Testis (tissue), 2 donors: ENCODE measurements at regions not wholly inside any gene's neighbourhood (a gene's known extent, or its start where the extent isn't known, plus 50 kb on each side); places are given as distances from the start of the nearest gene placed in this dataset.

Experiments
- POLR2A ChIP-seq: fragments of 450-650 bp; IDR thresholded peaks from one replicate; pipeline ENCODE4 v1.6.1; 2017; ENCODE audit warnings: antibody characterized with exemption, mild to moderate bottlenecking, moderate library complexity
- TF ChIP-seq, protein P1 (sequence below), 3 experiments: fragments of 450-650 bp in 2 of 3; fragments of 200-600 bp in 1 of 3; sonication (generic) in 1 of 3; IDR thresholded peaks; one replicate each; pipeline ENCODE4 v1.5.1; 2016 to 2019; ENCODE audit warnings: antibody characterized with exemption in 3 of 3, mild to moderate bottlenecking in 2 of 3, moderate library complexity in 1 of 3

GRCh38 chr20:57865266-57865665, 155.5 kb upstream of the PMEPA1 start:
- TF ChIP-seq POLR2A, result no peak
- TF ChIP-seq, protein P1, sequence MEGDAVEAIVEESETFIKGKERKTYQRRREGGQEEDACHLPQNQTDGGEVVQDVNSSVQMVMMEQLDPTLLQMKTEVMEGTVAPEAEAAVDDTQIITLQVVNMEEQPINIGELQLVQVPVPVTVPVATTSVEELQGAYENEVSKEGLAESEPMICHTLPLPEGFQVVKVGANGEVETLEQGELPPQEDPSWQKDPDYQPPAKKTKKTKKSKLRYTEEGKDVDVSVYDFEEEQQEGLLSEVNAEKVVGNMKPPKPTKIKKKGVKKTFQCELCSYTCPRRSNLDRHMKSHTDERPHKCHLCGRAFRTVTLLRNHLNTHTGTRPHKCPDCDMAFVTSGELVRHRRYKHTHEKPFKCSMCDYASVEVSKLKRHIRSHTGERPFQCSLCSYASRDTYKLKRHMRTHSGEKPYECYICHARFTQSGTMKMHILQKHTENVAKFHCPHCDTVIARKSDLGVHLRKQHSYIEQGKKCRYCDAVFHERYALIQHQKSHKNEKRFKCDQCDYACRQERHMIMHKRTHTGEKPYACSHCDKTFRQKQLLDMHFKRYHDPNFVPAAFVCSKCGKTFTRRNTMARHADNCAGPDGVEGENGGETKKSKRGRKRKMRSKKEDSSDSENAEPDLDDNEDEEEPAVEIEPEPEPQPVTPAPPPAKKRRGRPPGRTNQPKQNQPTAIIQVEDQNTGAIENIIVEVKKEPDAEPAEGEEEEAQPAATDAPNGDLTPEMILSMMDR (IDR thresholded peaks at IDR 0.05), result no peak
